ENCODE measurements at regions not wholly inside any gene's neighbourhood (a gene's known extent, or its start where the extent isn't known, plus 50 kb on each side); places are given as distances from the start of the nearest gene placed in this dataset.

DNA sequence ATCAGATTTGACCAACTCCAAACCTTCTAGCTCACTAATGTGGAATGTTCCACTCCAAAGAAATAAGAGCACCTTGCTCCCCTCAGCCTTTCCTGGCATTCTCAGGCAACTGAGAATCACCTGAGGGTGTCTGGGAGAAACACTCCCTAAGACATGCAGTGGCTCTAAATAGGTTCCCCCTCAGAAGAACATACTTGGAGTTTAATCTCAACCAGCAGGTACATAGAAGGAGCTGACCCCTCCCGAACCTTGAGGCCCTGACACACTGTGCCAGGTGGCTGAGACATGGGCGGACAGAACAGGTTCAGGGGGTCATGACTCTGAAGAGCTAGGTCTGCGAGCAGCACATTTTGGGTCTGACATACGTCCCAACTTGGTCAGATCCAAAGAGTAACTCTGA lies 107.6 kb upstream of the MAP3K4 start:
- TF ChIP-seq, protein P1, sequence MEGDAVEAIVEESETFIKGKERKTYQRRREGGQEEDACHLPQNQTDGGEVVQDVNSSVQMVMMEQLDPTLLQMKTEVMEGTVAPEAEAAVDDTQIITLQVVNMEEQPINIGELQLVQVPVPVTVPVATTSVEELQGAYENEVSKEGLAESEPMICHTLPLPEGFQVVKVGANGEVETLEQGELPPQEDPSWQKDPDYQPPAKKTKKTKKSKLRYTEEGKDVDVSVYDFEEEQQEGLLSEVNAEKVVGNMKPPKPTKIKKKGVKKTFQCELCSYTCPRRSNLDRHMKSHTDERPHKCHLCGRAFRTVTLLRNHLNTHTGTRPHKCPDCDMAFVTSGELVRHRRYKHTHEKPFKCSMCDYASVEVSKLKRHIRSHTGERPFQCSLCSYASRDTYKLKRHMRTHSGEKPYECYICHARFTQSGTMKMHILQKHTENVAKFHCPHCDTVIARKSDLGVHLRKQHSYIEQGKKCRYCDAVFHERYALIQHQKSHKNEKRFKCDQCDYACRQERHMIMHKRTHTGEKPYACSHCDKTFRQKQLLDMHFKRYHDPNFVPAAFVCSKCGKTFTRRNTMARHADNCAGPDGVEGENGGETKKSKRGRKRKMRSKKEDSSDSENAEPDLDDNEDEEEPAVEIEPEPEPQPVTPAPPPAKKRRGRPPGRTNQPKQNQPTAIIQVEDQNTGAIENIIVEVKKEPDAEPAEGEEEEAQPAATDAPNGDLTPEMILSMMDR (IDR thresholded peaks at IDR 0.05; ENCODE audit: insufficient read depth, low read depth, low read length), result no peak
- TF ChIP-seq EZH2 (IDR thresholded peaks at IDR 0.05; ENCODE audit: insufficient read depth, low read length), result no peak

Measured in astrocyte (in vitro differentiated cells and primary cell).